Smooth muscle cell (in vitro differentiated cells): ENCODE measurements at regions not wholly inside any gene's neighbourhood (a gene's known extent, or its start where the extent isn't known, plus 50 kb on each side); places are given as distances from the start of the nearest gene placed in this dataset.

Experiments
- DNase-seq: peaks from one replicate; lab custom pipeline; 2025; ENCODE audit not compliant: unreplicated experiment; lab: John Stamatoyannopoulos, UW
- H2AFZ ChIP-seq: fragments of 200-600 bp; sonication (generic); 2 replicates; pipeline ENCODE4 v1.6.0; 2016; ENCODE audit warnings: antibody characterized with exemption, low read depth, mild to moderate bottlenecking
- H3F3A ChIP-seq: fragments of 200-600 bp; sonication (generic); 2 replicates; pipeline ENCODE4 v1.6.0; 2017; ENCODE audit warnings: antibody characterized with exemption, low read depth
- H3K27ac ChIP-seq: fragments of 200-600 bp; sonication (generic); 2 replicates; pipeline ENCODE4 v1.5.1; 2016; ENCODE audit warnings: low read depth, mild to moderate bottlenecking
- H3K27me3 ChIP-seq: fragments of 200-600 bp; sonication (generic); 2 replicates; pipeline ENCODE4 v1.6.1; 2016; ENCODE audit warnings: low read depth, mild to moderate bottlenecking
- H3K36me3 ChIP-seq: fragments of 200-600 bp; sonication (generic); 2 replicates; pipeline ENCODE4 v1.5.1; 2016; ENCODE audit warnings: low read depth
- H3K4me1 ChIP-seq: fragments of 200-600 bp; sonication (generic); 2 replicates; pipeline ENCODE4 v1.5.1; 2016; ENCODE audit warnings: low read depth
- H3K4me2 ChIP-seq: fragments of 200-600 bp; sonication (generic); 2 replicates; pipeline ENCODE4 v1.6.0; 2016; ENCODE audit warnings: mild to moderate bottlenecking
- H3K4me3 ChIP-seq: fragments of 200-600 bp; sonication (generic); 2 replicates; pipeline ENCODE4 v1.5.1; 2016; ENCODE audit warnings: mild to moderate bottlenecking
- H3K79me2 ChIP-seq: fragments of 200-600 bp; sonication (generic); 2 replicates; pipeline ENCODE4 v1.6.0; 2016; ENCODE audit warnings: low read depth, mild to moderate bottlenecking
- H3K9ac ChIP-seq: fragments of 200-600 bp; sonication (generic); 2 replicates; pipeline ENCODE4 v1.6.0; 2016; ENCODE audit warnings: low read depth
- H3K9me3 ChIP-seq: fragments of 200-600 bp; sonication (generic); replicated peaks from 2 replicates; pipeline ENCODE4 v1.5.1; 2016; ENCODE audit warnings: low read depth
- H4K20me1 ChIP-seq: fragments of 200-600 bp; sonication (generic); 2 replicates; pipeline ENCODE4 v1.6.0; 2016; ENCODE audit warnings: low read depth
- CTCF ChIP-seq: fragments of 200-600 bp; sonication (generic); IDR thresholded peaks from 2 replicates; pipeline ENCODE4 v1.5.1; 2017; ENCODE audit warnings: borderline replicate concordance, mild to moderate bottlenecking, antibody characterized with exemption; ENCODE audit not compliant: insufficient read depth, poor library complexity, severe bottlenecking
- WGBS: methylation state at CpG from one replicate; pipeline ENCODE4 v1.1.7; 2016; ENCODE audit warnings: low lambda C conversion rate; 5-methylcytosine and 5-hydroxymethylcytosine counted together

GRCh38 chr2:58965602-58966001 lies 724.5 kb upstream of the FANCL start:
- H3K4me2 ChIP-seq: no peak overlapping the region
- no peaks in the 10 kb centered on the region for H4K20me1 ChIP-seq
- no peaks in the 10 kb centered on the region for H3K79me2 ChIP-seq
- H3K4me1 ChIP-seq: no peaks in the 10 kb centered on the region
- no peak overlapping the region for H3K9ac ChIP-seq
- H3K4me3 ChIP-seq: no peak overlapping the region
- H3K27ac ChIP-seq: no peak overlapping the region
- H3F3A ChIP-seq: no peaks in the 10 kb centered on the region
- no peaks in the 10 kb centered on the region for H3K9me3 ChIP-seq
- 88% methylated on average over 2 of the region's 2 CpGs for WGBS
- H3K36me3 ChIP-seq: no peaks in the 10 kb centered on the region
- no peak for DNase-seq
- no peaks in the 10 kb centered on the region for H3K27me3 ChIP-seq
- no peak for TF ChIP-seq CTCF
- H2AFZ ChIP-seq: no peak overlapping the region

GRCh38 chr2:58959996-58960395 lies 718.9 kb upstream of the FANCL start:
- Histone ChIP-seq H3F3A (no peaks in the 10 kb centered on the region), H3K4me1 (peaks cover 6% of the 10 kb centered on the region), H3K4me2 (peak overlapping the region; percentile 70), H3K27me3 (no peaks in the 10 kb centered on the region), H3K9ac (no peak overlapping the region), H3K4me3 (no peak overlapping the region), H3K27ac (no peak overlapping the region), H3K79me2 (no peaks in the 10 kb centered on the region), H2AFZ (no peak overlapping the region), H3K9me3 (no peaks in the 10 kb centered on the region), H4K20me1 (no peaks in the 10 kb centered on the region), H3K36me3 (no peaks in the 10 kb centered on the region)
- no peak for TF ChIP-seq CTCF
- no peak for DNase-seq
- WGBS: 37% methylated on average over 8 of the region's 8 CpGs

- no peak for TF ChIP-seq CTCF
- H3K9me3 ChIP-seq: no peaks in the 10 kb centered on the region
- no peaks in the 10 kb centered on the region for H3K79me2 ChIP-seq
- 46% methylated on average over 4 of the region's 4 CpGs for WGBS
- H3K36me3 ChIP-seq: no peaks in the 10 kb centered on the region
- H3F3A ChIP-seq: no peaks in the 10 kb centered on the region
- no peaks in the 10 kb centered on the region for H3K27me3 ChIP-seq
- H2AFZ ChIP-seq: no peak overlapping the region
- H3K4me2 ChIP-seq: no peak overlapping the region
- peaks cover 9% of the 10 kb centered on the region for H3K4me1 ChIP-seq
- no peak overlapping the region for H3K9ac ChIP-seq
- no peaks in the 10 kb centered on the region for H4K20me1 ChIP-seq
- no peak overlapping the region for H3K27ac ChIP-seq
- DNase-seq: no peak
- no peak overlapping the region for H3K4me3 ChIP-seq
Measured at GRCh38 chr2:58957188-58957840, 716.2 kb upstream of the FANCL start.

- DNase-seq: no peak
- Histone ChIP-seq H3K36me3 (no peaks in the 10 kb centered on the region), H3F3A (no peaks in the 10 kb centered on the region), H4K20me1 (no peaks in the 10 kb centered on the region), H3K4me2 (peak overlapping the region; percentile 65), H3K4me1 (peaks cover 9% of the 10 kb centered on the region), H3K27ac (no peak overlapping the region), H3K9ac (no peak overlapping the region), H3K27me3 (no peaks in the 10 kb centered on the region), H3K9me3 (no peaks in the 10 kb centered on the region), H2AFZ (peak overlapping the region; percentile 67), H3K4me3 (no peak overlapping the region), H3K79me2 (no peaks in the 10 kb centered on the region)
- TF ChIP-seq CTCF: no peak
- 42% methylated on average over 11 of the region's 11 CpGs for WGBS
Measured at GRCh38 chr2:58954880-58955385, 713.8 kb upstream of the FANCL start.
